ENCODE measurements at regions not wholly inside any gene's neighbourhood (a gene's known extent, or its start where the extent isn't known, plus 50 kb on each side); places are given as distances from the start of the nearest gene placed in this dataset.

GRCh38 chr6:140907235-140907634 is 1225.5 kb upstream of the GJE1 start:
- no peak for TF ChIP-seq CTCF (IDR thresholded peaks at IDR 0.05)
- H3K36me3 ChIP-seq: no peaks in the 10 kb centered on the region
- no peaks in the 10 kb centered on the region for H3K4me1 ChIP-seq
- no peak for DNase-seq (ENCODE audit: low spot score)
- H3K27ac ChIP-seq: no peak overlapping the region
- no peak overlapping the region for H3K4me3 ChIP-seq
- H3K27me3 ChIP-seq: no peaks in the 10 kb centered on the region
- H3K9me3 ChIP-seq: no peaks in the 10 kb centered on the region

- Histone ChIP-seq H3K27me3 (no peaks in the 10 kb centered on the region), H3K27ac (no peak overlapping the region), H3K36me3 (no peaks in the 10 kb centered on the region), H3K9me3 (peaks cover 0 to 4% of the 10 kb centered on the region in 2 donors), H3K4me1 (no peaks in the 10 kb centered on the region), H3K4me3 (no peak overlapping the region)
- no peak for TF ChIP-seq CTCF (IDR thresholded peaks at IDR 0.05)
- DNase-seq (ENCODE audit: low spot score): no peak
These were observed 1227.0 kb upstream of the GJE1 start for GRCh38 chr6:140905724-140906123.

- no peak for TF ChIP-seq CTCF (IDR thresholded peaks at IDR 0.05)
- no peak for DNase-seq (ENCODE audit: low spot score)
These were observed 1227.7 kb upstream of the GJE1 start for GRCh38 chr6:140905050-140905449.

GRCh38 chr6:140897804-140898573 is 1234.7 kb upstream of the GJE1 start:
- H3K4me1 ChIP-seq: peaks cover 0 to 8% of the 10 kb centered on the region in 2 donors
- H3K4me3 ChIP-seq: peak overlapping the region; percentile 15 to 30
- H3K9me3 ChIP-seq: peaks cover 0 to 4% of the 10 kb centered on the region in 2 donors
- no peak for TF ChIP-seq CTCF (IDR thresholded peaks at IDR 0.05)
- H3K27ac ChIP-seq: peak overlapping the region; percentile 6 to 45
- no peak for DNase-seq (ENCODE audit: low spot score)
- H3K36me3 ChIP-seq: no peaks in the 10 kb centered on the region
- no peaks in the 10 kb centered on the region for H3K27me3 ChIP-seq

More at GRCh38 chr6:140905050-140905449, 1227.7 kb upstream of the GJE1 start:
- Histone ChIP-seq H3K4me1 (no peaks in the 10 kb centered on the region), H3K36me3 (no peaks in the 10 kb centered on the region), H3K4me3 (no peak overlapping the region), H3K9me3 (peaks cover 0 to 4% of the 10 kb centered on the region in 2 donors), H3K27me3 (no peaks in the 10 kb centered on the region), H3K27ac (no peak overlapping the region)

GRCh38 chr6:140897349-140897748 is 1235.4 kb upstream of the GJE1 start:
- Histone ChIP-seq H3K36me3 (no peaks in the 10 kb centered on the region), H3K4me3 (peak overlapping the region; percentile 15 to 30), H3K9me3 (peaks cover 0 to 4% of the 10 kb centered on the region in 2 donors), H3K27me3 (no peaks in the 10 kb centered on the region), H3K27ac (peak overlapping the region; percentile 6 to 45), H3K4me1 (peaks cover 0 to 8% of the 10 kb centered on the region in 2 donors)
- TF ChIP-seq CTCF (IDR thresholded peaks at IDR 0.05): no peak
- no peak for DNase-seq (ENCODE audit: low spot score)

GRCh38 chr6:140893432-140893831 is 1239.3 kb upstream of the GJE1 start:
- no peak for DNase-seq (ENCODE audit: low spot score)
- TF ChIP-seq CTCF (IDR thresholded peaks at IDR 0.05): no peak
- H3K4me1 ChIP-seq: peaks cover 0 to 8% of the 10 kb centered on the region in 2 donors

More at GRCh38 chr6:140893432-140893831, 1239.3 kb upstream of the GJE1 start:
- no peaks in the 10 kb centered on the region for H3K9me3 ChIP-seq
- no peak overlapping the region for H3K27ac ChIP-seq
- H3K27me3 ChIP-seq: no peaks in the 10 kb centered on the region
- no peak overlapping the region for H3K4me3 ChIP-seq
- H3K36me3 ChIP-seq: no peaks in the 10 kb centered on the region

Measured in right atrium auricular region (tissue), 2 donors.